HG02870 (cell line): ENCODE measurements at regions not wholly inside any gene's neighbourhood (a gene's known extent, or its start where the extent isn't known, plus 50 kb on each side); places are given as distances from the start of the nearest gene placed in this dataset.
"Not testable (repeated sequence)": the region's sequence is repeated elsewhere in the genome, so short reads cannot be mapped to it uniquely, and the experiment has no call there.

Experiments used
- ATAC-seq: cut with Tn5 transposase; IDR thresholded peaks from one replicate; pipeline ENCODE4 v1.9.1; 2021; ENCODE audit warnings: mild to moderate bottlenecking, moderate library complexity; ENCODE audit not compliant: unreplicated experiment

DNA sequence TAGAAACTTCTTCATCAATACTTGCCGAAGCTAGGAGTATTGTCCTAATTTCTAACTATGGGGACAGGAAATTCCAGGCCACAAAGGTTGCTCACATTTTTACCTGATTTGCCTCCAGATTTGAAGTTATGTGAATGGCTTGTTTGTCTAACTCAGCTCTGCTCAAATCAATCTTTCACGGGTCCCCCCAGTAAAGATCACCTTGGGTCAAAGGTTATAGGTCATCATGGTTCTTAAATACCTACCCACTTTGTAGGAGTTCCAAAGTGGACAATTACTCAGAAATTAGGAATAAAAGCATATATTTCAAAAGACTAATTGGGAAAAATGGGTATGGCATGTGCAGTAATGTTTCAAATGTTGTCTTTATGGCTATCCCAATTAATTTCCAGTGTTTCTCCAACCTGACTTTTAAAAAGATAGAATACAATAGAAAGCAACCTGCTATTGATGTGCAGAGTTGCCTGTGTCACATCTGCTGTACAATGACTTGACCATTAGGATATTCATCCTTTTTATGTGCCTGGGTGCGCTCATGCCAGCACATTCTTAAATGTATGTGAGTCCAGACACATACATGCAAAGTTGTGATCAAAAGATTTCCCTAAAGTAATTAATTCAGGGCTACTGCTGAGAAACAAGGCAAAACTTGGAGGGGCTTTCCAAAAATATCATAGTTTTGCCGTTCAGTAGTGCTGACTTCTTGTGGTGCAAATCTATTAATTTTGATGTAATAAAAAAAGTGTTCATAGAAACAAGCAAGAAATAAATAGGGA, 126.1 kb downstream of the MYCN start:
- no peak for ATAC-seq

DNA sequence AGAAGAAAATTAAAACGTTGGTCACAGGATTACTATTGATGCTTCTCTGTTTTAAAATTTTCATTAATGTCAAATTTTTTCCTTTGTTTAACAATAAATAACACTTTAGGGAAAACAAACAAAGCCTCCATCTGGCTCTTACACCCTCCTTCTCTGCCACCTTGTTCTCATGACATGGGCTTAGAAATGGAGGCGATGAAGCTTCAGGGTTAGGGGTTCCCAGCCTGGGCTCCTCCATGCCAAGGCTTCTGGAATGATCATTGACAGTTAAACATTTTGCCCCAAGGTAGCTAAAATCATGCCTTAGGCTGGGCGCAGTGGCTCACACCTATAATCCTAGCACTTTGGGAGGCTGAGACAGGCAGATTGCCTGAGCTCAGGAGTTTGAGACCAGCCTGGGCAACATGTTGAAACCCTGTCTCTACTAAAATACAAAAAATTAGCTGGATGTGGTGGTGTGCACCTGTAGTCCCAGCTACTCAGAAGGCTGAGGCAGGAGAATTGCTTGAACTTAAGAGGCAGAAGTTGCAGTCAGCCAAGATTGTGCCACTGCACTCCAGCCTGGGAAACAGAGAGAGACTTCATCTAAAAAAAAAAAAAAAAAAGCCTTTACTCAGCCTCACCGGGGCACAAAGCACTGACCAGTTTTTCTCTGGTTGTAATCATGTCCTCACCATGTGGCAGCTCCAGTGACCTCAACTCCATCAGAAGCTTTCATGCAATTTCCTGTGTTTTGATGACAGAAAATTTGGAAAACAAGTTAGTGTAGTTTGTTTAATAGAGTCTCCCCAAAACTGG, 125.1 kb downstream of the MYCN start:
- not testable (repeated sequence) for ATAC-seq

DNA sequence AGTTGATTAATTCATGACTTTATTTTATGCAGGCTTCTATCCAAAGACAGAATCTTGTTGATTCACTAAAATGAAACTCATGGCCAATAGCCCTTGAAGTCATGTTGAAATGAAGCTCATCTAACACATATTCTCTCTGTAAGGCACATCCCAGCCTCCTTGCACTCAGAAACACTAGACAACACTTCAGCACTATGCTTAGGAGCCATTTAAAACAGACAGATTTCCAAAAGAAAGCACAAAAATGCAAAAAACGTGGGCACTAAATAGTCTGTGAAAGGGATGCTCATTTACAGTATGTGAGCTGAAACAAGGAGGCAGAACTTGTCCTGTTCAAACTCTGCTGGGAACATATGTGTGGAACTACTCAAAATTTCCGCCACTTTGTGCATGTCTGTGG, 124.4 kb downstream of the MYCN start:
- ATAC-seq: no peak

- no peak for ATAC-seq
Observed at GRCh38 chr2:16063955-16064633, 123.7 kb downstream of the MYCN start.

DNA sequence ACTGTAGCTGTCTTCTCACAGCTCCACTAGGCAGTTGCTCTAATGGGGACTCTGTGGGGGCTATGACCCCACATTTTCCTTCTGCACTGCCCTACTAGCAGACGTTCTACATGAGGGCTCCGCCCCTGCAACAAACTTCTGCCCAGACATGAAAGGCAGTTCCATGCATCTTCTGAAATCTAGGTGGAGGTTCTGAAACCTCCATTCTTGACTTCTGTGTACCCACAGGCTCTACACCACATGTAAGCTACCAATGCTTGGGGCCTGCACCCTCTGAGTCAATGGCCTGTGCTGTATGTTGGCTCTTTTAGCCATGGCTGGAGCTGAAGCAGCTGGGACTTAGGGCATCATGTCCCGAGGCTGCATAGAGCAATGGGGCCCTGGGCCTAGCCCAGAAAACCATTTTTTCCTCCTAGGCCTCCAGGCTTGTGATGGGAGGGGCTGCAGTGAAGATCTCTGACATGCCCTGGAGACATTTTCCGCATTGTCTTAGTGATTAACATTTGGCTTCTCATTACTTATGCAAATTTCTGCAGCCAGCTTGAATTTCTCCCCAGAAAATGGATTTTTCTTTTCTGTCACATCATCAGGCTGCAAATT, 123.0 kb downstream of the MYCN start:
- ATAC-seq: no peak

DNA sequence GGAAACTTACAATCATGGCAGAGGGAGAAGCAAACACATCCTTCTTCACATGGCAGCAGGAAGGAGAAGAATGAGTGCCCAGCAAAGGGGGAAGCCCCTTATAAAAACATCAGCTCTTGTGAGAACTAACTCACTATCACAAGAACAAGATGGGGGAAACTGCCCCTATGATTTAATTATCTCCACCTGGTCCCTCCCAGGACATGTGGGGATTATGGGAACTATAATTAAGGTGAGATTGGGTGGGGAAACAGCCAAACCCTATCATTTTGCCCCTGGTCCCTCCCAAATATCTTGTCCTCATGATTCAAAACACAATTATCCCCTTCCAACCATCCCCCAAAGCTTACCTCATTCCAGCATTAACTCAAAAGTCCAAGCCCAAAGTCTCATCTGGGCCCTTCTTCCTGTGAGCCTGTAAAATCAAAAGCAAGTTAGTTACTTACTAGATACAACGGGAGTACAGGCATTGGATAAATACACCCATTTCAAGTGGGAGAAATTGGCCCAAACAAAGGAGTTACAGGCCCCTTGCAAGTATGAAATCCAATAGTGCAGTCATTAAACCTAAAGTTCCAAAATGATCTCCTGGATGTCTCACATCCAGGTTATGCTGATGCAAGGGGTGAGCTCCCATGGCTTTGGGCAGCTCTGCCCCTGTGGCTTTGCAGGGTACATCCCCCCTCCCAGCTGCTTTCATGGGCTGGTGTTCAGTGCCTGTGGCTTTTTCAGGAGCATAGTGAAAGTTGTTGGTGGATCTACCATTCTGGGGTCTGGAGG, 122.3 kb downstream of the MYCN start:
- no peak for ATAC-seq

DNA sequence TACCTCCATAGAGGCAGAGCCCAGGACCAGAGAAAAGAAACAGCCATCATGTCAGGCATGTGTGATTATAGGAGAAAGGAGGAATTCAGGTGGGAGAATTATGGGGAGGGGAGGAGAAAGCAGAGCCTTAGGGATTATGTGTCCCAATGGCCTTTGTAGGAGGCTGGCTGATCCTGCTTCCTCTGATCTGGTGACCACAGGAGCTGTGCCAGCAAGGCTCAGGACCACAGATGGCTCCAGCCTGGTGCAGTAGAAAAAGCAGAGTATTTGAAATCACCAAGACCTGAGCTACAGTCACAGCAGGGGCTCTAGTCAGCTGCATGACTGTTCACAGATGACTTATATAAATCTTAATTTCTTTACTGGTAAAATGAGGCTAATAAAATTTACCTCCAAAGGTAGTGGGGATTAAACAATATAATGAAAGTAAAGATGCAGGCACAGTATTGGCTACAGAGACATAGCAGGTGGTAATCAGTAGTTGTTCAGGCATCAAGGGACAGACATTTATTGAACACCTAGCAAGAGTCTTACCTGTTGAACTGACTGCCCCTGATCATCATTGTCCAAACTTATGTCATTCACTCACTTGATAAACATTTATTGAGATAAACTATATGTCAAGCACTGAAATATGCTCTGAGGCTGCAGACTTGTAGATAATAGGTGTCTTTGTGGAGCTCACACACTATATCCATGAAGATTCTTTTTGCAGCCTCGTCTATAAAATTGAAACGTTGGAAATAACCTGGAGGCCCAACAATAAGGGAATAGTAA, 121.3 kb downstream of the MYCN start:
- no peak for ATAC-seq

- no peak for ATAC-seq
Observed at GRCh38 chr2:16060936-16061338, 120.6 kb downstream of the MYCN start.

GRCh38 chr2:16060125-16060935, 120.0 kb downstream of the MYCN start:
- ATAC-seq: no peak

GRCh38 chr2:16059393-16060016, 119.2 kb downstream of the MYCN start:
- ATAC-seq: no peak

GRCh38 chr2:16058747-16059358, 118.5 kb downstream of the MYCN start:
- no peak for ATAC-seq

- ATAC-seq: no peak
Observed at GRCh38 chr2:16058256-16058655, 117.9 kb downstream of the MYCN start.

GRCh38 chr2:16057661-16058060, 117.3 kb downstream of the MYCN start:
- ATAC-seq: no peak

DNA sequence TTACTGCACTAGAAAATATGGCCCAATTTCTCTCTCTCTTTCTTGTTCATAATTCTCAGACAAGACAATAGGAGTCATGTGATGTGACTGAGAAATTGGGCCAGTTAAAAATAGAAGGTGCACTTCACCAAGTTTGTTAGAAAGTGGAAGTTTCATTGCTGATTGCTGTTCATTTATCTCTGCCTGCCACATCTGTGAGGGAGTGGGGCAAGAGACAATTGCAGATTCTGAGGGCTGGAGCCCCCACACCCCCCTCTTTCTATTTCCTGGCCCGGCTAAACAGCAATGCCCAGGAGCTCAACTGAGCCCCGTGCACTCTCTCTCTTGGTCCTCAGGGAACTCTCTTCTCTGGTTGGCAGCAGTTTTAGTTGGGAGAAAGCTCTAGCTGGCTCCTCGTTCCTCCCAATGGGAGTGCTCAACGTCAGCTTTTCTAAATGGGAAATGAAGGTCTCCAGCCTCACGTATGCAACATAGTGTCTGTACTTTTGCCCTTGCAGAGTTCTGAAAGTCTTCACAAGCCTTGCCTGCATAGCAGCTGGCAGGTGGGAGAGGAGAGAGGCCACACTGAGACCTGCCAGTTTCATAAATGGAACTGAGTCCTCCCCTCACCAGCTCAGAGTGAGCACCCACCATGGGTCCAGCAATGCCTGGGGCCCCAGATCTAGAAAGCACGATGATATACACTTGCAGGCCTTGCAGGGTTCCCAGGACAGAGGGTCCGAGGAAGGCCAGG, 115.7 kb downstream of the MYCN start:
- ATAC-seq: peak; percentile 91

GRCh38 chr2:16053437-16054257, 113.3 kb downstream of the MYCN start:
- ATAC-seq: no peak

- ATAC-seq: not testable (repeated sequence)
Observed at GRCh38 chr2:16052571-16053052, 112.3 kb downstream of the MYCN start.
